ENCODE measurements at regions not wholly inside any gene's neighbourhood (a gene's known extent, or its start where the extent isn't known, plus 50 kb on each side); places are given as distances from the start of the nearest gene placed in this dataset.

DNA sequence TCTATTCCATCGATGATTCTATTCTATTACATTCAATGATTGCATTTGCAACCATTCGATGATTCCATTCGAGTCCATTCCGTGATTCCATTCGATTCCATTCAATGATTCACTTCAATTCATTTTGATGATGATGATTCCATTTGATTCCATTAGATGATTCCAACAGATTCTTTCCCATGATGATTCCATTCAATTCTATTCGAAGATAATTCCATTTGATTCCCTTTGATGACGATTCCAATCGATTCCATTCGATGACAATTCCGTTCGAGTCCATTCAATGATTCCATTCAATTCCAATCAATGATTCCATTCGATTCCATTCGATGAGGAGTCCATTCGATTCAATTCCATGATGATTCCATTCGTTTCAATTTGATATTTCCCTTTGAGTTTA is 1088.8 kb downstream of the RPIA start:
- TF ChIP-seq POLR2AphosphoS5 (IDR thresholded peaks at IDR 0.05; ENCODE audit: low read depth, low read length) (no peak), TAF1 (IDR thresholded peaks at IDR 0.05; ENCODE audit: low read depth, low read length) (no peak), POLR2A (IDR thresholded peaks at IDR 0.05; ENCODE audit: low read depth, low read length) (no peak)
